ENCODE measurements at regions not wholly inside any gene's neighbourhood (a gene's known extent, or its start where the extent isn't known, plus 50 kb on each side); places are given as distances from the start of the nearest gene placed in this dataset.

GRCh38 chr12:25730489-25731349 is 177.6 kb upstream of the LMNTD1 start:
- TF ChIP-seq CTCF (IDR thresholded peaks at IDR 0.05; ENCODE audit: low read depth, low read length) = no peak
- no peak for TF ChIP-seq POLR2A (IDR thresholded peaks at IDR 0.05; ENCODE audit: extremely low read depth, insufficient read length)
- 0 out of 2 replicates have a peak, but pooled peaks have one; percentile 17 for TF ChIP-seq MYC (IDR thresholded peaks at IDR 0.05; ENCODE audit: low read depth, low read length)
- TF ChIP-seq MAX (IDR thresholded peaks at IDR 0.05; ENCODE audit: low read depth, low read length) = 0 out of 2 replicates have a peak, but pooled peaks have one; percentile 5
